Endothelial cell (in vitro differentiated cells): ENCODE measurements at regions not wholly inside any gene's neighbourhood (a gene's known extent, or its start where the extent isn't known, plus 50 kb on each side); places are given as distances from the start of the nearest gene placed in this dataset.

ENCODE experiments used
- DNase-seq: peaks from one replicate; pipeline ENCODE4 v3.0.0; 2021; ENCODE audit warnings: low spot score
- H3K27ac Mint-ChIP-seq: one replicate; pipeline ENCODE4 v1.8.0; 2021; ENCODE audit warnings: mixed read lengths, inconsistent platforms; ENCODE audit not compliant: unreplicated experiment
- H3K27me3 Mint-ChIP-seq: one replicate; pipeline ENCODE4 v1.8.0; 2021; ENCODE audit warnings: mild to moderate bottlenecking, moderate library complexity, mixed read lengths, inconsistent platforms; ENCODE audit not compliant: unreplicated experiment
- H3K36me3 Mint-ChIP-seq: one replicate; pipeline ENCODE4 v1.8.0; 2021; ENCODE audit warnings: mild to moderate bottlenecking, low read depth, mixed read lengths, inconsistent platforms; ENCODE audit not compliant: unreplicated experiment
- H3K4me1 Mint-ChIP-seq: one replicate; pipeline ENCODE4 v1.8.0; 2021; ENCODE audit warnings: mild to moderate bottlenecking, mixed read lengths, inconsistent platforms; ENCODE audit not compliant: unreplicated experiment
- H3K4me3 Mint-ChIP-seq: one replicate; pipeline ENCODE4 v1.8.0; 2021; ENCODE audit warnings: mild to moderate bottlenecking, mixed read lengths, inconsistent platforms; ENCODE audit not compliant: unreplicated experiment
- H3K9me3 Mint-ChIP-seq: one replicate; pipeline ENCODE4 v1.8.0; 2021; ENCODE audit warnings: mixed read lengths, inconsistent platforms; ENCODE audit not compliant: unreplicated experiment
- TF ChIP-seq, protein P1 (sequence below): fragments of 200-600 bp; sonication (generic); IDR thresholded peaks from one replicate; pipeline ENCODE4 v1.5.0; 2021; ENCODE audit warnings: antibody characterized with exemption; ENCODE audit not compliant: unreplicated experiment

DNA sequence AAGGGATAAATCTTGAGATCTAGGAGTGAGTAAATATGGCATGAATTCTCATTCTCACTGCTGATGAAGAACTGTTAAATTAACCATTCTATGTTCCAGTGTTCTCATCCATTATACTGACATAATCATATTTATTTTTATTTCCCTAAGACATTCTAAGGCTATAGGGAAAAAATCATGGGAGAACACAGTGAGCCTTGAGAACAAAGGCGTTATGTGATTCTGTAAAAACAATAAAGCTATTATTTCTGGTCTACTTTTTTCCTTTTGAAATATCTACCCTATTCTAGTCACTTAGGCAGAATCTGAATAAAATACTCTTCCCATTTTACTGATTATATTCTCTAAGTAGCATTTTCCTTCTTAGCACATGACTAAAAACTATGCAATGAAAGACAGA lies 155.7 kb upstream of the ADAMTS16 start:
- Mint-ChIP-seq H3K4me1 (no peaks in the 10 kb centered on the region), H3K27ac (no peak overlapping the region), H3K4me3 (no peak overlapping the region), H3K36me3 (no peaks in the 10 kb centered on the region), H3K27me3 (no peaks in the 10 kb centered on the region), H3K9me3 (no peaks in the 10 kb centered on the region)
- no peak for DNase-seq
- TF ChIP-seq, protein P1, sequence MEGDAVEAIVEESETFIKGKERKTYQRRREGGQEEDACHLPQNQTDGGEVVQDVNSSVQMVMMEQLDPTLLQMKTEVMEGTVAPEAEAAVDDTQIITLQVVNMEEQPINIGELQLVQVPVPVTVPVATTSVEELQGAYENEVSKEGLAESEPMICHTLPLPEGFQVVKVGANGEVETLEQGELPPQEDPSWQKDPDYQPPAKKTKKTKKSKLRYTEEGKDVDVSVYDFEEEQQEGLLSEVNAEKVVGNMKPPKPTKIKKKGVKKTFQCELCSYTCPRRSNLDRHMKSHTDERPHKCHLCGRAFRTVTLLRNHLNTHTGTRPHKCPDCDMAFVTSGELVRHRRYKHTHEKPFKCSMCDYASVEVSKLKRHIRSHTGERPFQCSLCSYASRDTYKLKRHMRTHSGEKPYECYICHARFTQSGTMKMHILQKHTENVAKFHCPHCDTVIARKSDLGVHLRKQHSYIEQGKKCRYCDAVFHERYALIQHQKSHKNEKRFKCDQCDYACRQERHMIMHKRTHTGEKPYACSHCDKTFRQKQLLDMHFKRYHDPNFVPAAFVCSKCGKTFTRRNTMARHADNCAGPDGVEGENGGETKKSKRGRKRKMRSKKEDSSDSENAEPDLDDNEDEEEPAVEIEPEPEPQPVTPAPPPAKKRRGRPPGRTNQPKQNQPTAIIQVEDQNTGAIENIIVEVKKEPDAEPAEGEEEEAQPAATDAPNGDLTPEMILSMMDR, result no peak

DNA sequence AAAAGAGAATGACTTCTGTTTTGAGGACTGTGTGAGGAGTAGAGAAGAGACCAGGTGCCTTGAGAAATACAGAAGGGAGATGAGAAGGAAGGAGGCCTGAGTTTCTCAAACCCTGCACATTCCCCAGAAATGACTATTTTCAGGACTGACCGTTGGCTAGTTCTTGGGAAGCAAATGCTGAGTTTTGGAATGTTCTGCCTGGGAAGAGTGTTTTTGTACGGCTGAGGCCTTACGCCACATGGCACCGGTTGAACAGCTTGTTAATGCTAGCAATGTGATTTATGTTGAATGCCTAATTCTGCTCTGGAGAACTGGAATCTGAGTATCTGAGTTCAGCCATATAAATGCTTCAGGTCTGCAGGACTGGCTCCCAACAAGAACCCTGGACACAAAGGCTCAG lies 152.7 kb upstream of the ADAMTS16 start:
- no peaks in the 10 kb centered on the region for H3K36me3 Mint-ChIP-seq
- no peak for DNase-seq
- TF ChIP-seq, protein P1, result no peak
- no peaks in the 10 kb centered on the region for H3K27me3 Mint-ChIP-seq
- H3K27ac Mint-ChIP-seq, result no peak overlapping the region
- H3K4me3 Mint-ChIP-seq, result no peak overlapping the region
- H3K9me3 Mint-ChIP-seq, result no peaks in the 10 kb centered on the region
- H3K4me1 Mint-ChIP-seq, result no peaks in the 10 kb centered on the region

DNA sequence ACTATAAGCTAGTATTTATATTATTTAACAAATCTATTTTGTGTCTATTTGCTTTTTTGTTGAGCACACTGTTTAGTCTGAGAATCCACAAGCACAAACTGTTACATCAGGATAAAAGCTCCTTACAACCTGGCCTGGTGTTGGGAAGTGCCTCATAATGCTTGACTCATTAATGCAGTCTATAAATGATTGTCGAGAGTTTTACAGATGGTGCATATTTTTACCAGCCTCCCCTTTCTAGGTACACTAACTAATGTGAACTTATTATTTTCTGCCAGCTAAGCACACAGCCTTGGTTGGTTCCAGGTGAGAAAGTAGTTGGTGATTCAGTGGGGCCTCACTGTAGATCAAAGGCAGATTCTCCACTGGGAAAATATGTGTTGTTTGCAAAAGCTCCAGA lies 151.0 kb upstream of the ADAMTS16 start:
- Mint-ChIP-seq H3K9me3 (no peaks in the 10 kb centered on the region), H3K4me1 (no peaks in the 10 kb centered on the region), H3K27me3 (no peaks in the 10 kb centered on the region), H3K27ac (no peak overlapping the region), H3K36me3 (no peaks in the 10 kb centered on the region), H3K4me3 (no peak overlapping the region)
- no peak for DNase-seq
- TF ChIP-seq, protein P1, result no peak

DNA sequence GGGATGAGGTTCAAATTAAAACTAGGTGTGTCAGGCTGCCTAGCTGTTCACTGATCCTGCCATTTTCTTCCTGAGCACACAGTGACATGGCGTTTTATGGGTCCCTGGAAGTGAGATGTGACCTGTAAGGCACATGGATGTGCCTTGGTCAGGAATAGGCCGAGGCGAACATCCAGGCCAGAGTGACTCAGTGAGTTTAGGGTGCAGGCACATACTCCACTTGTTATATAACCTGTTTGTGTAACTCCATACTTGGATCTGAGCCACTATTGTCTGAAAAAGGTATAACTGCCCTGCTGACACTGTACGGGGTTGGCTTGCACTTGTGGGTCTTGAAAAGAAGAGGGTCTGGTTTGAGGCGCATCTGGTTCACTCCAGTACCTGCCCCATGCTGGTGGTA lies 150.1 kb upstream of the ADAMTS16 start:
- DNase-seq, result no peak
- H3K36me3 Mint-ChIP-seq, result no peaks in the 10 kb centered on the region
- TF ChIP-seq, protein P1, result no peak
- no peak overlapping the region for H3K4me3 Mint-ChIP-seq
- H3K4me1 Mint-ChIP-seq, result no peaks in the 10 kb centered on the region
- H3K9me3 Mint-ChIP-seq, result no peaks in the 10 kb centered on the region
- no peak overlapping the region for H3K27ac Mint-ChIP-seq
- H3K27me3 Mint-ChIP-seq, result no peaks in the 10 kb centered on the region

DNA sequence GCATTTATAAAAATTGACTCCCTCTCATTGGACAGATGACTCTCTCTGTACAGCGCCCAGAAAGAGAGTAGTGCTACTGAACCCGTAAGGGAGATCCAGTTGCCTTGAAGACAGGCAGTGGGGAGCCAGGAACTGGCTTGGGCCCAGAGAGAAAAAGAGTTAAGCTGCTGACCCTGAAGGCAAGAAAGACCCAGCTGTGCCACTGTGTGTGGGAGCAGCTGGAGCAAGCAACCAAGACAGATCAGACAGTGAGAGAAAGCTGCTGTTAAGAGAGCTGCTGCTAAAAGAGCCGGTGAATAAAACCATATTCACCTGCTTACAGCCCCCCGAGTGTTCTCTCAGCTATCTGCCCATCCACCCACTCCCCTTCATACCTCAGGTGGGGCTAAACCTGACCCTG lies 149.7 kb upstream of the ADAMTS16 start:
- Mint-ChIP-seq H3K4me1 (no peaks in the 10 kb centered on the region), H3K27ac (no peak overlapping the region), H3K36me3 (no peaks in the 10 kb centered on the region), H3K4me3 (no peak overlapping the region), H3K9me3 (no peaks in the 10 kb centered on the region), H3K27me3 (no peaks in the 10 kb centered on the region)
- TF ChIP-seq, protein P1, result no peak
- no peak for DNase-seq
